NCI-H2196 treated with DMSO at 0.1 percent for 48 hours (cell line): ENCODE measurements at regions not wholly inside any gene's neighbourhood (a gene's known extent, or its start where the extent isn't known, plus 50 kb on each side); places are given as distances from the start of the nearest gene placed in this dataset.
A peak's percentile ranks its signal among the peaks of the same experiment; 100 is the strongest.

ENCODE experiments used
- DNase-seq: peaks from one replicate; lab custom pipeline; 2025; ENCODE audit not compliant: unreplicated experiment; lab: John Stamatoyannopoulos, UW

DNA sequence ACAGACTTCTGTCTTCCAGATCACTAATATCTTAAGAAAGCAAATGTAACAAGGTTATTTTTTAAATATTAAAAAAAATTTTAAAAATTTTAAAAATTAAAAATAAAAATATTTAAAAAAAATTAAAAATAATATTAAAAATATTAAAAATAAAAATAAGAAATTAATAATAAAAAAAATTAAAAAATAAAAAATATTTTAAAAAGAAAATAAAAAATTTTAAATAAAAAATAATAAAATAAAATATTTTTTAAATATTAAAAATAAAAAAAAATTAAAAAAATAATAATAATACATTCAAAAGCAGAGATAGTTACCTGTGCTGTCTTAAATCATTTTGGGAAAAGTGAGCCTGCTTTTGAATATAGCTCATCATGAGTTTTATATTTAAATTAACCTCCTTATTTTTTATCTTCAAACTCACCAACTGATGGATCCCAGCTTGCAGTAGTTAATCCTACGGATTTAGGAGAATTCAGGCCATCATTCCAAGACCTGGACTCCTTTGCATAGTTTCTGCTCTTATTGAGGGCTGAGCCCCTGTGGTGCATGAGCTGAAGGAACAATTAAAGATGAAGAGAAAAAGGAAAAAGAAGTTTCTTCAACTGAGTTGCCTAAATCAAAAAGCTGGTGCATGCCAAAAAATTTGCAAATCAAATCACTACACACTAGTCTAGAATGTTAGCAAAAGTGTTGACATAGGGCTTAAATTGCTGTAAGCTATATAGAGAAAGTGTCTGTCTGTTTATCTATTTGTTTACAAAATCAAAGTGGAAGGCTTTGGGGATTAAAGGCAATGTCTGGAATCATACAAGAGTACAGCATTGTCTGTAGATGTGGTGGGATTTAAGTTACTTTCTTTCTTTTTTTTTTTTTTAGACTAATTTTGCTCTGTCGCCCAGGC is 50.5 kb upstream of the ZNF438 start:
- DNase-seq, result no peak

DNA sequence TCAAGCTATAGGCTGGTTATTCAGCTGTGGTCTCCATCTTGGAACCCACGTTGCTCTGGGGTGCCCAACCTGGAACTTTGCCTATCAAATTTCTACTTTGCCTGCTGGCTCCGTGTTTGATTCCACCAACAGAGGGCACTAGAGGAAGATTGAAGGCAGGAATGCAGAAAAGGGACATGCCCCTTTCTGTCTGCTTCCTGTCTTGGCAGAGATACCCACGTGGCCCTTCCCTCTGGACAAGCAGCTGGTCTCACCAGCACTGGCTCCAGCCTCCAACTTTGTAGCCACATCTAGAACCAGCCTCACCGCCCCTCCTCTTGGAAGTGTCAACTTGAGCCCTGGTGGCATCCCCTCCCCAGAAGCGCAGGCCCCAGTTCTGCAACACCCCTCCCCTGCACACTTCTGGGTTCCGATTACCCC is 52.1 kb upstream of the ZNF438 start:
- DNase-seq, result peak; percentile 3

DNA sequence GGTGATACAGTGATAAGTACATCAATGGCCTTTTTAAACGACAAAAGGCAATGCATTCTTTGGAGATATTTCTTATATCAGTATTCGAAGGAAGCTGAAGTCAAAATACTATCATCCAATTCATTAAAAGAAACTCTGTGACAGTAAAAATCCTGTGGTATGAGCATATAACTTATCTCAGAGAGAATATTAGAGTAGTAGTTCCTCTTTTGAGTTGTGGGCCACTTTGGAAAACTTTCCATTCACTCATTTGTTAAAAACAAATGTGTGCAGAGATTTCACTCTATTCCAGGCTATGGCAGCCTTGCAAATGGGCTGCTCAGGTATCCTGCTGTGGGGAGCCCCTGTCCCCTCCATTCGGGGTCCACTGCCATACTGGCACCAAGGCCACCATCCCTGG is 55.3 kb upstream of the ZNF438 start:
- DNase-seq, result no peak

DNA sequence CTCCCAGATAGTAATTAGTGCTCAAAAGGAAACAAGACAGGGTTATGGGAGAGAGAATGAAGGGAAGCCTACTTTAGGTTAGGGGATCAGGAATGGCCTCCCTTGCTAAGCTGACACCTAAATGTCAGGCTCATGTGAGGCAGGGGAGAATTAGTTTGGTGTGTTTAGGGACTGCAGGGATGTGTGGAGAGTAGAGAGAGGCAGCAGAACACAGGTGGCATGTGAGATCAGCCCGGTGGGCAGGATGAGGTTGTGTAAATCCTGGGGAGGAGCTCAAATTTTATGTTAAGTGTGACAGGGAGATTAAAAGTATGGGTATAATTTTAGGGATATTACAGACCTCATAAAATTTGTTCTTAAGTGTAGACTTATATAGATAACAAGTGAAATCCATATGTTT is 56.2 kb upstream of the ZNF438 start:
- DNase-seq, result no peak

DNA sequence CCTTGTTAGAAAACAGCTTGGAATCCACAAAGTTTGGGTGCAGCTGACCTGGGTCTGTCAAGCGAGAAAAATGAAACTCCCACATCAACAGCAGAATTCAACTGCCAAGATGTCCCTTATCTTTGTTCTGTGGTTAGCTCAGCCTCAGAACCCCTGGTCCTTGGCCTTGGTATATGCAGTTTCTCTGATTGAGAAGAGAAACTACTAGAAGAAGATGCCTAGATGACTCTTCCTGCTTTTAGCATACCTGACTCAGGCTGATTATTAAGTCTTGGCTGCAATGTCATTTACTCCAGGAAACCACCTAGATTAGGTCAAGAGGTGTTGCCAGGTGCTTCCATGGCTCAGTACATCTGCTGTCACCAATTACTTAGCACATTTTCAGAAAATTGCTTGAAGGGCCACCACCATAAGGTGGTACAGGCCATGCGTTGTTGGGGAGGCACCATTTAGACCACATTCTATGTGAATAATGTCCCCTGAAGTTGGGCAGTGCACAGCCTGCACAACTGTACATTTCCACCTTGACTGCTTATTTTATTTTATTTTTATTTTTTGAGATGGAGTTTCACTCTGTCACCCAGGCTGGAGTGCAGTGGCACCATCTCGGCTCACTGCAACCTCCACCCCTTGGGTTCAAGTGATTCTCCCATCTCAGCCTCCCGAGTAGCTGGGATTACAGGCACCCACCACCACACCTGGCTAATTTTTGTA is 59.4 kb upstream of the ZNF438 start:
- no peak for DNase-seq

DNA sequence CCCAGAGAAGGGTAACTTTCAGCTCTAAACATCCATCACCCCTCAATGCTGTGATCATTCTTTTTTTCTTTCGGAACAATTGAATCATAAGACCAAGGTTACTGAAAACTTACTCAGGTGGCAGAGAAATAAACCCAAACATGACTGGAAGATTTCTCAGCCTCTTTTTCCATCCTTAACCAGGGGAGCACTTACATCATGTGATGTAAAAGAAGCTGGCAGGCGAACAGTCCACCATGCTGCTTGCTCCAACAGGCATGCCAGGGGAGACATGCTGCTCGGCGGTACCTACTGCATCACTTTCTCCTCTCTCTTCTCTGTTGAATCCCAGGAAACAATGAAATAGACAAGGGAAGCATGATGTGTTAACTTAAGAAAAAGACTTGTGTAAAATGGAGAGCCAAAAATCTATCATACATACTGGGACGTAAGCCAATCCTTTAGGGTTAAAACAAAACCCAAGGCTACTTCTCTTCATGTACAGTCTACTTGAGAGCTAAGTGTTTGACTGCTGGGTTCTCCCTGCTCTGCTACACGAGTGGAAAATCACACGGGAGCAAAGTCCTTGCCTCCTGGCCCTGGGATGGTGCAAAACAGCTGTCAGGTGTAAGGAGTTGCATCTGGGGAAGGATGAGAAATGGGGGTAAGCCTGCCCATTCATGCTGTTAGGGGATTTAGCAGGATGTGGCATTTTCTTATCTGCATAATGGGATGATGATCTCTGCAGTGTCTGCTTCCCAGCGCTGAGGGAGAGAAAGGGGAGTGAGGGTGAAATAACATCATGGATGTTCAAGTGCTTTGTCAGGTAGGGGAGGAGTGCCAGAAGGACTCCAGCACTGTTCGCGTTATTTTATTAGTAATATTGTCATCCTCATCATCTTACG is 64.3 kb upstream of the ZNF438 start:
- no peak for DNase-seq

DNA sequence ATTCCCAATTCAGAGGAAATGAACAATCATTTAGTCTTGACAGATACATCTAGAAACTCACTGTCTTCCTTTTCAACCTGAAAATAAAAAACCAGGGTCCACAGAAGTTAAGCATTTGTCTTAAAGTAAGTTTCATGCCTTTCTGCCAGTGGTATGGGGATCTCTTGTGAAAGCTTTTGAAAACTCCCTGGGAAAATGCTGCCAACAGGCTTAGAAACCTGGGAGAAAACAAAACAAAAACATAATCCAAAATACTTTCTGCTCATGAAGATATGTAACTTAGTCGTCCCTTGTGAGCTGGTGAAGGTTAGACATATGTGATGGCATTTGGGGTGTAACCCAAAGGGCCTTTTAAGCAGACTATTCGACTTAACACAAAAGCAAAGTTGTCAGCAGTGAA is 66.4 kb upstream of the ZNF438 start:
- no peak for DNase-seq

DNA sequence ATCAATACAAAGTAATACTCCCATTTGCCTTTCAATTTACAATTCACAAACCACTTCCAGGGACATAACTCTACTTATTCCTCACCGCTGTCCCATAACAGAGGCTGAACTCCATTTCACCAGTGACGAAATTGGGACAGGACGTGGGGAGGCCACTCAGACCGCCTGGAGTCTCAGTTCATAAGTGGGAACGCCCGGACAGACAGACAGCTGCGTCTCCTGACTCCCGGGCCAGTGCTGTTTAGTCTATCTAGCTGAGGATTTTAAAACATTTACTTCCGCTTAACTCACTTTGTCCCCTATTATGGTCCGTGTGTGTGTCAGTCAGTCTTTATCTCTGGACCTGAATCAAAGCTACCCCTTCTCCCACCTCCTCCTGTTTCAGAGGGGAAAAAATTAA is 67.4 kb upstream of the ZNF438 start:
- no peak for DNase-seq

DNA sequence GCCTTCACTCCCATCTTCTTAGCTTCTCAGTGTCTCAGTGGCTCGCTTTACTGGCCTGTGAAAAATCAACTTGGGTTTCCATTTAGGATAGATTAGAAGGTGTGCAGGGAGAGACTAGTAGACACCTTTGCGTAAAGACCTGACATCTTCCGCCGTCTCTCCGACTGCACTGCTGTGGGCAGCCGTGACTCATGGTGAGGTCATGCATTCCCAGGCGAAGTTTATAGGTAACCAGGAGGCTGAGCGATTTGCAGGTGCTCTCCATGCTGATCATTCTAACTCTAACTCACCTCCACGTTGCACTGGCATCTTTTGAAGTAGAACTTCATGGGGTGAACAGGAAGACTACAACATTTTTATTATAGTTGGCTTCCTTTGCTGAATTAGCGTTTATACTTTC is 68.0 kb upstream of the ZNF438 start:
- DNase-seq, result no peak

DNA sequence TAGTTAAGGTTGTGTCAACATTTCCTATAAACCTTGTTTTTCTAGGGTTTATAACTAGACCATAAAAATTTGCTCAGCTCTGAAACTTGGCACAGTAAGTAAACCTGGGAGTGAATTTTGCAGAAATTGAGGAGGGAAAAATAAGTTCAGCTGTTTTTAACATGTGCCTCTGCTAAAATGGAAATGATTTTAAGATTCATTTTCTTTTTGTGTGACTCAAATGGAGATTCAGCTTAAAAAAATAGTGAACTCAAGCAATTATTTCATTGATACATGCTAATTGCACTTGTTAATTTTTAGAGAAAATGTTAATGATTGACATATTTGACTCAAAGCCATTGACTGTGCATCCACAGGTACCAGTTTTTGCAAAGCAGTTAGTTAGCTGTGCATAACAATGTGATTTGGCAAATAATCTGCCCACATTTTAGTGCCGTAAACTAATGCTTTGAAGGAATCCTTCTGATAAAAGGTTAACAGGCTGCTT is 68.5 kb upstream of the ZNF438 start:
- DNase-seq, result no peak

DNA sequence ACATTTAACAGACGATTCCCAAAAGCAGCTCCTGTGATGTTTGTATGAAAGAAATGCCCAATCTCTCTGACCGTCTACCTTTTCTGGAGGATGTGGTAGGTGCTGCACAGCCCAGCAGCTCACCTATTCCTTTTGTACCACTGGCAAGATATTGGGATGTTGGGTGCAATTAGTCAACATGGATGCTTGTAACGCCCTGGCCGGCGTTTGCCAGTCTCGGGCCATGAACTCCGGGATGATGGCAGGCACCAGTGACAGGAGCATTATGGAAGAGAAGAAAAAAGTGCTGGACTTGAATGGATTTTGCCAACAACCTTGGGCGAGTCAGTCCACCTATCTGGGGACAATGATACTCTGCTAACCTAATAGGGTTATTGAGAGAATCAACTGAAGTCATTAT is 69.0 kb upstream of the ZNF438 start:
- DNase-seq, result no peak

DNA sequence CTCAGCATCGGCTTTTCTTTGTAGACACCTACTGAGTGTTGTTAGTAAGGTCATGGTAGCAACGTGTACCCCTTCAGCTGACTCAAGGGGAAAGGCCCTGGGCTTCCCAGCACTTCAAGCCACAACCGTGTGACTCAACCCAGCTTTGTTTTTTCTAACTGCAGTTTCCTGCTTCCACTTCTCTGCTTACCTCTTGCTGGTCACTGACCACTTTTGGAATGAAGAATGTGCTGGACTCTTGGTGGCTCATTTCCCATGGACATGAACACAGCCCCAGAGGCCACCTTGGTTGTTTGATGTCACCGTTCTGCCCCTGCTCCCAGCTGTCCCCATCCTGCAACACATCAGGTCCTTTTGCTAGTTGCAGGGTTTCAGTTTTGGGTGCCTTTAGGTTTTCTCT is 69.5 kb upstream of the ZNF438 start:
- DNase-seq, result no peak

DNA sequence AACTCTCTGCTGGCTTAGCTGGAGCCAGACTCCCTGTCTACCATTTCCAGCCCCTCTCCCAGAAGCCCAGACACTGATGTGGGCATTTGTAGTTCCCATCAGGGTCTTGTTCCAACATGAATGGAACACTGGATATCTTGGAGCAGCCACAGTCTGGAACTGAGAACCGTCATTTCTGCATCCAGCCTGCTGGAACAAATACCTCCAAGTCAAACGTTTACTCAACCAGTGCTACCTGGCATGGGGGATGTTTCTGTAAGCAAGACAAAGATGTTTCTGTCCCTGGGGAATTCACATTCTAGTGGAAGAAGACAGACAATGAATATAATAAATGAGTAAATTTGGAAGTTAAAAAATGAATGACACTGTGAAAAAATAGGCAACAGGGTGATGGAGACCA is 70.8 kb upstream of the ZNF438 start:
- DNase-seq, result no peak

DNA sequence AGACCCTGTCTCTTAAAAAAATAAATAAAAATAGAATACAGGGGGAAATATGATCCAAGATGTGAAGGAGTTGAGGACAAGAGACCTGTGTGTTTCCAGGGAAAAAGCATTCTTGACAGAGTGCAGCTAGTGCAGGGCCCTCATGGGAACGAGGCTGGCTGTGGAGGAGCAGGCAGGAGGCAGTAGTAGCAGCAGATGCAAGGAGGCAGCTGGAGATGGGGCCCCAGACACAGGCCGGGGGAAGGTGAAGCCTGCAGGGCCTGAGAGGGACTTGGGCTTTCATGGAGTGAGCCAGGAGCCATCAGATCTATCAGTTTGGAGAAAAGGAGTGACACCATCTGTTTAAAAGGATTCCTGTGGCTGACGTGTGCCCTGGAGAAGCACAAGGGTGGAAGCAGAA is 71.4 kb upstream of the ZNF438 start:
- no peak for DNase-seq

DNA sequence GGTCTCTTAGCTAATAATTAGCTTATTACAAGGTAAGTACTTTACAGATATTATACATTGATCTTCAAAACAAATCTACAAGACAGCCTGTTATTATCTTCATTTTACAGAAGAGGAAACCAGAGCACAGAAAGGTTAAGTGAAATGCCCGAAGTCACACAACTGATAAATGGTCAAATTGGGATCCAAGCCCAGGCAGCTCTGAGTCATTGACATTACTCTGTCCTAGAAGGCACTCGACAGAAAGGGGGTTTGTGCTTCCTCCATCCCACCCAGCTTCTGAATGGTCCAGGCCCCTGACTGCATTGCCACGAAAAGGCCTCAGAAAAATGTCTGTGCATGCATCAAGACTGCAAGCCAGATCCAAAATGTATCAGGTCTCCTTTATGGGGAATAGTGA is 81.3 kb upstream of the ZNF438 start:
- DNase-seq, result no peak

DNA sequence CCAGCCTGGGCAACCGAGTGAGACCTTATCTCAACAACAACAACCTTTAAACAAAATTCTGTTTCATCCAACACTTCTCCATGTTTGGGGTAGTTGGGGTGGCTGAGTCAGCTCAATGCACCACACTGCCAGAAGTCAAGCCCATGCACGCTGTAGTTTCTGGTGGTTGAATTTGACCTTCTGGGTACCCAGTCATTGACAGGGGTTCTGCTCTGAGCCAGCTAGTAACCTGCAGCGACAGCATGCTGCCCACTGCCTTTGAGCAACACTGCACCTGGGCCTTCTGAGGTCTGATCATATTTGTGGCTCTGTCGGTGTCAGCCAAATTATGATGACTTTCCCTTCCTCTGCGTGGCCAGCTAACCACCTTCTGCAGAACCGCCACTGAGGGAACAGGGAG is 84.6 kb upstream of the ZNF438 start:
- no peak for DNase-seq

DNA sequence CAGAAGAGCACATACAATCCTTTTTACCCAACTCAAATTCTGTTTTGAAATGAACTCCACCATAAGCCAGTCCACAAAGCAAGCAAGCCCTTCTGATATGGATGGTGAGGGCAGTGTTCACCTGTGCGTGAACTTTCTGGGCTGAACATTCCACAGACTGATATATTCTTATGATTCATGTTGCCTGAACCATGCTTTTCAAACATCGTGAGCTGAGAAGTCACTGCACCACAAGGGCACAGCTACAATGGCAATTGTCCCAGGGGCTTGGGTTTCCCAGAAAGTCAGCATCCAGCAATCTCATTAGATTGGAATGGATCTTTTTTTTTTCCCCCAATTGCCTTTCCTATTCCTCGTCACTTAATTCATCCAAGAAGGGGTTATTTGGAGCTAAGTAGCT is 86.9 kb upstream of the ZNF438 start:
- DNase-seq, result no peak

DNA sequence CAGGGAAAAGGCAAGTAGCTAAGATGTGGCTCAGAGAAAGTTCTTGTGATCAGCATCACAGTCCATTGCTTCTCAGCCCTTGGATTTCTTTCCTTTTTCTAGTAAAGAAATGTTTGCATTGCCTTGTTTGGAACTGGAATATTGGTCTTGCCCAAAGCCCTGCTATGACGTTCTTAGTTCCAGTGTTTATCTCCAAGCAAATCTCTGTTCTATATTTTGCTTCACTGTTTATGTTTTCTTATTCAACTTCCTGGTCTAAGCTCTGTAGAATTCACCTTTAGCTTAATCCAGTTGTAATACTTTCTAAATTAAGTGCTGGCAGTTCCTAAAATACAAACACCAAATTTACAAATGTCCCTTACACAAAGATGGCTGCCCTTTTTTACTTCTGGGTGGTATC is 88.7 kb upstream of the ZNF438 start:
- no peak for DNase-seq

DNA sequence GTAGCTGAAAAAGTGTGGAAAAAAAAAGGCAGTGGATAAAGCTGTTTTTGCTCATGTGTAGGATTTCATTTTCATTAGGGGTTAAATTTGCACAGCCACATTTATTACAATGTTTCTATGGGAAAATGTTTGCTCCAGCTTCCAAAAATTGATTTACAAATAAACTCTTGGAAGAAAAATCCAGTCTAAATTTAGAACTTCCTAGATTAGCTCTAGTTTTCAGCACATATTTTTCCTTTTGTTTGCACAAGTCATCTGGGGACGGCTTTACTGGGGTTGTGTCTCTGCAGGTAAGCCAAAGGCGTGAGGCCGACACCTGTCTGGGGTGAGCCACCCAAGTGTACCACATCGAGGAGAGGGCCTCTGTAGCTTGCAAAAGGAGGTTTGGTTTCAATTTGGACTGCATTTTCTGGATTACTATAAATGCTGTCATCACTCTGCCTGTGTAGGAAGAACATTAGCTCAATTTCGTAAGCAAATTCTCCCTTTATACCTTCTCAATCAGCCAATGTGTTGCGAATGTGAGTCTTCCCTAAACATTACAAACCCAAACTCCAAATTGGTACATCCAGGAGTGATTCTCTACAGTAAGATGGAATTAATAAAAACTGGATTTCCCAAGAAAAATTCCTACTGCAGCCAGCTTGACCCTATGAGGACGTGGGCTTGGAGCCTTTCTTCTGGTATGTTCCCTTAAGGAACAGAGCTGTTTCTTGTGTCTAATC is 89.5 kb upstream of the ZNF438 start:
- no peak for DNase-seq

DNA sequence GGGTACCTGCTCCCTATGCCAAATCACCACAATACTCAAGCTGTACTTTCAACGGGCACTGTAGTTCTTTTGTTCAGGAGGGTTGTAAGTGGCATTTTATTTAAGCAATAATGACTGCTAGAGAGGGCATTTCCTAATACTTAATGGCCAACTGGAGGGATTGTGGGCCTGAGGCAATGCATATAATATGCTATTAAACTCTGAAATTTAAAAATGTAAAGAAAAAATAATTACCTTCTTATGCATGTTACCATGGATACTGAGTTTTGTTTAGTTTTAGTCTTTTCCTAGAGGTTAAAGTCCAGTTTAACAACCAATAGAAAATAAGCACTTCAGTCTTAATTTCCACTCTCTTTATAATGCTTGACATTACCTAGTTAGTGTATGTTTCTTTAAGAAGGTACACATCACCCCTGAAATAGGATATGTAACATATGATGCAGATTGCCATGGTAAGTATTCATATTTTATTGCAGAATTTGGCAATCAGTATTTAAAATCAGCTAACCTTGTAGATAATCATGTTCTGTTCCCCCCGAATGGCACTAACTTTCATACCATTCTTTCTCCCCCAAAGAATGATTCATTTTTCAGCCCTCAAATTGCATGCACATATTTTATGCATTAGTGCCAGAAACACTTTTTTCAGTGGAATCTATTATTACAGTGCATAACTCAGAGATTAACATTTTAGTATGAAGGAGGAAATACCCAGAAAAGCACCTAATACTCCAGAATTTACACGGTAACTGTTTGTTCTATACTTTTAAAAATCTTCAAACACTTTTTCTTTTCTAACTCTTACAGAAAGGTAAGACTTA is 90.3 kb upstream of the ZNF438 start:
- no peak for DNase-seq
